ENCODE measurements at regions not wholly inside any gene's neighbourhood (a gene's known extent, or its start where the extent isn't known, plus 50 kb on each side); places are given as distances from the start of the nearest gene placed in this dataset.

GRCh38 chr17:53696286-53696685 lies 126.4 kb upstream of the KIF2B start:
- TF ChIP-seq, protein P1, sequence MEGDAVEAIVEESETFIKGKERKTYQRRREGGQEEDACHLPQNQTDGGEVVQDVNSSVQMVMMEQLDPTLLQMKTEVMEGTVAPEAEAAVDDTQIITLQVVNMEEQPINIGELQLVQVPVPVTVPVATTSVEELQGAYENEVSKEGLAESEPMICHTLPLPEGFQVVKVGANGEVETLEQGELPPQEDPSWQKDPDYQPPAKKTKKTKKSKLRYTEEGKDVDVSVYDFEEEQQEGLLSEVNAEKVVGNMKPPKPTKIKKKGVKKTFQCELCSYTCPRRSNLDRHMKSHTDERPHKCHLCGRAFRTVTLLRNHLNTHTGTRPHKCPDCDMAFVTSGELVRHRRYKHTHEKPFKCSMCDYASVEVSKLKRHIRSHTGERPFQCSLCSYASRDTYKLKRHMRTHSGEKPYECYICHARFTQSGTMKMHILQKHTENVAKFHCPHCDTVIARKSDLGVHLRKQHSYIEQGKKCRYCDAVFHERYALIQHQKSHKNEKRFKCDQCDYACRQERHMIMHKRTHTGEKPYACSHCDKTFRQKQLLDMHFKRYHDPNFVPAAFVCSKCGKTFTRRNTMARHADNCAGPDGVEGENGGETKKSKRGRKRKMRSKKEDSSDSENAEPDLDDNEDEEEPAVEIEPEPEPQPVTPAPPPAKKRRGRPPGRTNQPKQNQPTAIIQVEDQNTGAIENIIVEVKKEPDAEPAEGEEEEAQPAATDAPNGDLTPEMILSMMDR (IDR thresholded peaks at IDR 0.05; ENCODE audit: low read depth, low read length): no peak
- TF ChIP-seq POLR2A (IDR thresholded peaks at IDR 0.05; ENCODE audit: extremely low read depth, insufficient read length): no peak
- TF ChIP-seq, protein P2, sequence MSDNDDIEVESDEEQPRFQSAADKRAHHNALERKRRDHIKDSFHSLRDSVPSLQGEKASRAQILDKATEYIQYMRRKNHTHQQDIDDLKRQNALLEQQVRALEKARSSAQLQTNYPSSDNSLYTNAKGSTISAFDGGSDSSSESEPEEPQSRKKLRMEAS (IDR thresholded peaks at IDR 0.05; ENCODE audit: low read depth, low read length): no peak
